ENCODE measurements at regions not wholly inside any gene's neighbourhood (a gene's known extent, or its start where the extent isn't known, plus 50 kb on each side); places are given as distances from the start of the nearest gene placed in this dataset.

DNA sequence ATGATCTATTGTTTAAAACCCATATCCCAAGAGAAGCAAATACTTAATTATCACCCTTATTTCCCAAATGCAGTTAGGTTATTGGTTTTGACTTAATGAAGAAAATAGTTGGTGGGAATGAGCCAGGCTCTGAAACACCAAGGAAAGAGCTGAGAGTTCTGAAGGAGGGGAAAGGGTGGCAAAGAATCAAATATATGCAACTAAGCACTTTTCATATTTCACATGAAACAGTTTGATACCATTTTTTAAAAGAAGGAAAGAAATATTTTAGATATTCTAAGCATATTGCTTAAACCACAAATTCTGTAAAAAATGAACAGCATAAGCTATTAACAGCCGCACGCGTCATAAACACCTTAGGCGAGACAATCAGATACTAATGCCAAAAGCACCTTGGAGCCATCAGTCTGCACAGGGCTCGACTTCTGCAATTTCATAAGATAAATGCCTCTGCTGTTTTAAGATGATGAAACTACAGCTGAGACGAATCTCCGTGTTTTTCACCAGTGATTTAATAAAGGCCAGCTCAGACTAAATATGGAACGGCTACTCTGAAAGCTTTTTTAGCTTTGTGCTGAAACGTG is 371.7 kb downstream of the EN1 start:
- 80% methylated on average over 9 of the region's 9 CpGs for WGBS (ENCODE audit: low lambda C conversion rate, missing lambda C conversion rate)
- no peak overlapping the region for H3K4me3 ChIP-seq
- H4K20me1 ChIP-seq (ENCODE audit: insufficient read depth, poor library complexity, severe bottlenecking): no peaks in the 10 kb centered on the region
- no peaks in the 10 kb centered on the region for H3K79me2 ChIP-seq
- no peaks in the 10 kb centered on the region for H3K36me3 ChIP-seq (replicated peaks; ENCODE audit: insufficient read depth, low read depth)
- no peak overlapping the region for H3K4me2 ChIP-seq
- no peaks in the 10 kb centered on the region for H3K9me2 ChIP-seq (replicated peaks; ENCODE audit: insufficient read depth)
- H3K27ac ChIP-seq: no peak overlapping the region
- peaks cover 51% of the 10 kb centered on the region for H3K27me3 ChIP-seq
- no peak for TF ChIP-seq EZH2 (IDR thresholded peaks at IDR 0.05; ENCODE audit: borderline replicate concordance)
- TF ChIP-seq, protein P1, sequence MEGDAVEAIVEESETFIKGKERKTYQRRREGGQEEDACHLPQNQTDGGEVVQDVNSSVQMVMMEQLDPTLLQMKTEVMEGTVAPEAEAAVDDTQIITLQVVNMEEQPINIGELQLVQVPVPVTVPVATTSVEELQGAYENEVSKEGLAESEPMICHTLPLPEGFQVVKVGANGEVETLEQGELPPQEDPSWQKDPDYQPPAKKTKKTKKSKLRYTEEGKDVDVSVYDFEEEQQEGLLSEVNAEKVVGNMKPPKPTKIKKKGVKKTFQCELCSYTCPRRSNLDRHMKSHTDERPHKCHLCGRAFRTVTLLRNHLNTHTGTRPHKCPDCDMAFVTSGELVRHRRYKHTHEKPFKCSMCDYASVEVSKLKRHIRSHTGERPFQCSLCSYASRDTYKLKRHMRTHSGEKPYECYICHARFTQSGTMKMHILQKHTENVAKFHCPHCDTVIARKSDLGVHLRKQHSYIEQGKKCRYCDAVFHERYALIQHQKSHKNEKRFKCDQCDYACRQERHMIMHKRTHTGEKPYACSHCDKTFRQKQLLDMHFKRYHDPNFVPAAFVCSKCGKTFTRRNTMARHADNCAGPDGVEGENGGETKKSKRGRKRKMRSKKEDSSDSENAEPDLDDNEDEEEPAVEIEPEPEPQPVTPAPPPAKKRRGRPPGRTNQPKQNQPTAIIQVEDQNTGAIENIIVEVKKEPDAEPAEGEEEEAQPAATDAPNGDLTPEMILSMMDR (IDR thresholded peaks at IDR 0.05; ENCODE audit: poor library complexity): no peak
- no peak for TF ChIP-seq EZH2phosphoT487 (IDR thresholded peaks at IDR 0.05; ENCODE audit: low read depth, severe bottlenecking, unreplicated experiment)
- no peaks in the 10 kb centered on the region for H3K9me3 ChIP-seq (ENCODE audit: low read depth)
- DNase-seq (ENCODE audit: low spot score): no peak
- no peak overlapping the region for H2AFZ ChIP-seq
- H3K4me1 ChIP-seq (ENCODE audit: insufficient read depth): no peaks in the 10 kb centered on the region

DNA sequence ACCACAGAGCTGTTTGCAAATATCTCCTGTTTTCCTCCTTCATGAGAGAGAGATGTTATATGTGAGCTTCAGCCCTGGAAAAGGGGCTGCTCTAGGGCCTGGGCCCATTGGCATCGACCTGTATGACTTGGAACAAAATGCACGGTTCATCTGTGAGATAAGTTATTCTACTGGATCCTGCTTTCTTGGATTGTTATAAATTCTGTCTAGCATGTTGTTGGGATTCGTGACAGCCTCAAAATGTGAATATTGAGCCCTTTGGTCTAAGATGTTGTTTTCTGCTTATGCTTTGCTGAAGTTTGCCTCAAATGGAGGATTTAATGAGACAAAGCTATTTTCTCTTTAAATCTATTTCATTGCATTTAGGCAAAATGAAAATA is 372.9 kb downstream of the EN1 start:
- no peak for DNase-seq (ENCODE audit: low spot score)
- no peak overlapping the region for H2AFZ ChIP-seq
- no peaks in the 10 kb centered on the region for H3K9me2 ChIP-seq (replicated peaks; ENCODE audit: insufficient read depth)
- no peaks in the 10 kb centered on the region for H4K20me1 ChIP-seq (ENCODE audit: insufficient read depth, poor library complexity, severe bottlenecking)
- H3K27ac ChIP-seq: no peak overlapping the region
- no peaks in the 10 kb centered on the region for H3K4me1 ChIP-seq (ENCODE audit: insufficient read depth)
- no peaks in the 10 kb centered on the region for H3K79me2 ChIP-seq
- H3K27me3 ChIP-seq: peaks cover 51% of the 10 kb centered on the region
- H3K4me2 ChIP-seq: no peak overlapping the region
- TF ChIP-seq EZH2phosphoT487 (IDR thresholded peaks at IDR 0.05; ENCODE audit: low read depth, severe bottlenecking, unreplicated experiment): no peak
- TF ChIP-seq EZH2 (IDR thresholded peaks at IDR 0.05; ENCODE audit: borderline replicate concordance): no peak
- TF ChIP-seq, protein P1 (IDR thresholded peaks at IDR 0.05; ENCODE audit: poor library complexity): no peak
- H3K36me3 ChIP-seq (replicated peaks; ENCODE audit: insufficient read depth, low read depth): no peaks in the 10 kb centered on the region
- H3K9me3 ChIP-seq (ENCODE audit: low read depth): no peaks in the 10 kb centered on the region
- no peak overlapping the region for H3K4me3 ChIP-seq
- WGBS (ENCODE audit: low lambda C conversion rate, missing lambda C conversion rate): 73% methylated on average over 3 of the region's 3 CpGs

DNA sequence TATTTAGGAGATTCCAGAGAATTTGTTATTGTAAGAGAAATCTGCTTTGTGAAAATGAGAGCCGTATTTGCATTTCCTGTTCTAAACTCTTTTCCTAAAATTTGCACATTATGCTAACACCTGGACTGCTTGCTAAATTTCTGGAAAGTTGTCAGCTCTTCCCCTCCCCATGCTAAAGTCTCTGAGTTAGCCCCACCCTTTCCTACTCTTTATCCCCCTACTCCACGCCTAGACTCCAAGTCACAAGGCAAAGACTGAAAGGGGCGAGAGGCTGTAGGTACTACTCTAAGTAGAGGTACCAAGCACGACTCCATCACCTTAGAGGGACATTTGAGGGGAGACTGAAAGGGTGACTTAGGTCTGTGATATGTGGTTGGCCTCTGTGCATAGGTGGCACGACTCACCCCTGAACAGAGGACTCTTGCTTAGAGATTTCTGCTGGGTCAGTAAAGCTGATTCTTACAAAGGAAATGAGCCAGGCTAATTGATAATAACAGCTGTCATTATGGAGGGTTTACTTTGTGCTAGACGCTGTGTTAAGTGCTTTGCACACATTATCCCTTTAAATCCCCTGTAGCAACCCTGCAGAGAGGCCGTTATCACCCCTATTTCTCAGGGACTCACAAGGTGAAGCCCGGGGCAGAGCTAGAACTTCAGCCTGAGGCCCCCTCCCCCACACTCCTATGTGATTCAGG is 373.5 kb downstream of the EN1 start:
- Histone ChIP-seq H3K9me3 (ENCODE audit: low read depth) (no peaks in the 10 kb centered on the region), H3K4me2 (no peak overlapping the region), H3K79me2 (no peaks in the 10 kb centered on the region), H3K27me3 (peaks cover 51% of the 10 kb centered on the region), H3K27ac (no peak overlapping the region), H3K9me2 (replicated peaks; ENCODE audit: insufficient read depth) (no peaks in the 10 kb centered on the region), H3K4me1 (ENCODE audit: insufficient read depth) (no peaks in the 10 kb centered on the region), H3K36me3 (replicated peaks; ENCODE audit: insufficient read depth, low read depth) (no peaks in the 10 kb centered on the region), H4K20me1 (ENCODE audit: insufficient read depth, poor library complexity, severe bottlenecking) (no peaks in the 10 kb centered on the region), H2AFZ (no peak overlapping the region), H3K4me3 (no peak overlapping the region)
- TF ChIP-seq EZH2phosphoT487 (IDR thresholded peaks at IDR 0.05; ENCODE audit: low read depth, severe bottlenecking, unreplicated experiment) (no peak), EZH2 (IDR thresholded peaks at IDR 0.05; ENCODE audit: borderline replicate concordance) (no peak)
- TF ChIP-seq, protein P1 (IDR thresholded peaks at IDR 0.05; ENCODE audit: poor library complexity): no peak
- DNase-seq (ENCODE audit: low spot score): no peak
- 28% methylated on average over 8 of the region's 8 CpGs for WGBS (ENCODE audit: low lambda C conversion rate, missing lambda C conversion rate)

Measured in hepatocyte (in vitro differentiated cells).